Femur (tissue), 1 donor: ENCODE measurements at regions not wholly inside any gene's neighbourhood (a gene's known extent, or its start where the extent isn't known, plus 50 kb on each side); places are given as distances from the start of the nearest gene placed in this dataset.

Source experiments
- DNase-seq: peaks from one replicate; pipeline ENCODE4 v3.0.0-alpha.2; 2017

GRCh38 chr12:4045786-4046494, 172.7 kb upstream of the PARP11 start:
- DNase-seq = no peak

GRCh38 chr12:4044736-4045730, 171.8 kb upstream of the PARP11 start:
- DNase-seq = no peak

GRCh38 chr12:4044101-4044500, 170.9 kb upstream of the PARP11 start:
- no peak for DNase-seq

- no peak for DNase-seq
These were observed 168.1 kb upstream of the PARP11 start for GRCh38 chr12:4041187-4041885.

DNA sequence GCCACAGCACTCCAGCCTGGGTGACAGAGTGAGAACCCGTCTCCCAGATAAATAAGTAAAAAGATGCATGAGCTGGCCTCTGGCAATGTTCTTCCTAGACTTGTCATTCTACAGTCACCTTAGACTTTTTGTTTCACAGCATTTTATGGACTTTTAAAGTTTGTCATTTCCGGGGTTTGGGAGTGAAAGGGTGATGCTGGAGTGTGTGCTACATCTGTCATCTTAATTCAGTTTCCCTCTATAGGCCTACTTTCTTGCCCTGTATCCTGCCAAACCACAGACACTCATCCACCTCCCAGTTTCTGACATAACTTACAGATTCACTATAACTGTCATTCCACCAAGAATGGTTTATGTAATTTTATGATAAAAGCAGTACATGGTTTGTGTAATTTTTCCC, 166.7 kb upstream of the PARP11 start:
- no peak for DNase-seq

GRCh38 chr12:4037747-4038312, 164.6 kb upstream of the PARP11 start:
- peak; percentile 74 for DNase-seq

- DNase-seq = no peak
These were observed 163.6 kb upstream of the PARP11 start for GRCh38 chr12:4036671-4037271.

GRCh38 chr12:4034921-4035320, 161.7 kb upstream of the PARP11 start:
- DNase-seq = no peak

DNA sequence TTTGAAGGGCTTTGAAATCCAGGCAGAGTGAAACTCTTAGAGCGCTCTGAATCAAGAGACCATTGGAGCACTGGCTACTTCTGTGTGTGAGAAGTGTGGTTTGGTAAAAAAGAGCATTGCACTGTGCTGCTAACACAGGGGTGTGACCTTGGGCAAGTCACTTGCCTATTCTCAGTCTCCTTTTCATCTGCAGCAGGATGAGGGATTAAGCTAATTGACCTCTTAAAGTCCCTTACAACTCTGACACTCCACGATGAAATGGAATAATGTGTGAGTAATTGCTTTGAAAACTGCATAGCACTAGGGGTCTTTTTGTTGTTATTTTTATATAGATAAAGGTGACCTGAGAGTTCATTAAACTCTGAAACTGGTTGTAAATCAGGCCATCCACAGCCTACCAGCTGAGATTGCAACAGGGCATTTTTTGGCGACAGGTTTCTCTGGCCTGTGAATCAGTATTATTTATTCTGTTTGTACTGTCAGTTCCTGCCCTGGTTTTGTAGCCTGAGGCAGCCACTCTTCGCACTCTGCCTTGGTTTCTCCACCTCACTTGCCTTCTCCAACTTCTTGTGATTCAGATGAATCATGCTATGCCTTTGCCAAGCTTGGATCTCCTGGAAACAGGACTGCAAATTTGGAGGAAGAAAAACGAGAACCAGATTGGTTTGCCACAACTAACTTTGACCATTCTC, 159.9 kb upstream of the PARP11 start:
- DNase-seq = no peak

DNA sequence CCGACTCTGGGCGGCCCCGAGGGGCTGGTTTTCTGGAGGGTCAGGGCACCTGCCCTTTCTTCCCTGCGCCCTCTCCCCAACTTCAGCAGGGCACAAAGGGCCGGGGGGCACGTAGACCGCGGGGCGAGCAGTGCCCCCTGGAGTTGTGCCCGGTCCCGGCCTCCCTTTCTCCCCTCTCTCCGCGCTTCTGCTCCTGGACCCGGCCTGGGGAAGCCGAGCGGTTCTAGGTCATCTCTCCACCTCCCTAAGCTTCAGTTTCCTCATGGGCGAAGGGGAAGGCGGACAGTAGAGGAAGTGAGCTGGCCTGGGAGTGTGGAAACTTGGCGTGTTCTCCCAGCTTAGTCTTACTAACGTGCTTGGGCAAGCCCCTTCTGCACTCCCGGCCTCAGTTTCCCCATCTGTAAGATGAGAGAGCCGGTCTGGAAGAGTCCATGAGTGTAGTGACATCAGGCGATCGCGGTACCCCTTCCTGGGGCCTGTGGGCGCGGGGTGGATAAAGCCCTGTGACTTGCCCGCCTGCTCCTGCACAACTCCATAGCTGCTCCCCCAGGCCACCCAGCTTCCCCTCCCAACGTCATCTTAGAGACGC, 158.6 kb upstream of the PARP11 start:
- peak; percentile 52 for DNase-seq

DNA sequence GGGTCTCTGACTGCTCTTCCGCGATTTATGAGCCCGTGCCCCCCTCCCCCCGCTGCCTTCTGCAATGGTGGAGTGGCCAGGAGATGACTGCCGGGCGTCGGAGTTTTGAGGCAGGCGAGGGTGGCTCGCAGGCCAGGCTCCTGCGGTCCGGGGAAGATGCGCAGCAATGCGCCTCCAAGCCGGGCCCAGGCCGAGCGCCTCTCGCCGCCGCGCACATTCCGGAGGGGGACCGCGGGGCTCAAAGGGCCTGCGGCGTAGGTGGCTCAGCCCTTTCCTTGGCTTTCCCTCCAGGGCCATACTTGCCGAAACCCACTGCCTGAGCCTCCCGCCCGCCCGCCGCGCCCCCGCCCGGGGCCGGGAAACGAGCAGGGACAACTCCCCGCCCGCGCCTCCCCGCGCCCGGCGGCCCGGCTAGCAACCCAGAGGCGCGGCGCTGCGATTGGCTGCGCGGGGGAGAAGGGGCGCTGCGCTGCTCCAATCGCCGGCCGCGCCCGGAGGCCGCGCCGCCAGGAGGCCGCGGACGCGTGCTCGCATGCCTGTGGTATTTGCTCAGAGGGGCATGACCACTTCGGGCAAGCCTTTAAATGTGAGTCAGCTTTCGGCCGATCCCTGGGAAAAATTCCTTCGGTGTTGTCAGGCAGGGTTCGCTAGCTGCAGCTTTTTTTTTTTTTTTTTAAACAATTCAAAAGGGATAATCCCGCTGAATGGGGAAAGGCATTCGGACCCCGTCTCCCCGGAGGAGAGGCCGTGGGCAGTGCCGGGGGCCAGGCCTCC, 157.9 kb upstream of the PARP11 start:
- peak; percentile 95 for DNase-seq

DNA sequence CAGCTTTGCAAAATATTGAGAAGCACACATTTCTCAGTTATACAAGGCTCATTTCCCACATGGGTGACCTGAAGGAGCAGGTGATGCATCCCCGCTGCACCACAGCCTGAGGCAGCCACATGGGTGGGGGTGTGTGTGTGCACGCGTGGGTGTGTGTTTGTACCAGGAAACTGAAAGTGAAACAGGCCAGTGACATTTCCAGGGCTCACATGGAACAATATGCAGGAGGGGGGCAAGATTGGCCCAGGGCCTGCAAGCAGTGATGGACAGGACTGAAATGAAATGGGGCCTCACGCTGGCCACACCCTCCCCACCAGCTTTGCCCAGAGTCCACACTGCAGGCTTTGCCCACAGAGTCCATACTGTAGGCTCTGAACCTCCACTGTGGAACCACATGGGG, 154.2 kb upstream of the PARP11 start:
- no peak for DNase-seq

DNA sequence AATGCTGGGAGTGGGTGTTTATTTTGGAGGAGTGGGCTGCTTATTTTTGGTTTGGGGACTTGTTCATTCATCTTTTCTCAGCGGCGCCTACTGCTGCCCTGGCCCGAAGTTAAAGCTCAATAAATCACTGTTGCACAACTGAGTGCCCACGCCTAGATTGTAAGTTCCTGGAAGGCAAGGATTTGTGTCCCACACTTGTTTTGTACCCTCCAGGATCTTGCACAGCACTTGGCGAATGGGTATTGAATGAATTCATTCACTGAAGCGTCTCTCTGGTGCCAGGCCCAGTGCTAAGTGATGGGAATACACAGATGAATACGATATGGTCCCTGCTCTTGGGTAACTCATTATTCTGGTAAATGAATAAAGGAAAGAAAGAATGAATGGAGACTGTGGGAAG, 153.3 kb upstream of the PARP11 start:
- no peak for DNase-seq

DNA sequence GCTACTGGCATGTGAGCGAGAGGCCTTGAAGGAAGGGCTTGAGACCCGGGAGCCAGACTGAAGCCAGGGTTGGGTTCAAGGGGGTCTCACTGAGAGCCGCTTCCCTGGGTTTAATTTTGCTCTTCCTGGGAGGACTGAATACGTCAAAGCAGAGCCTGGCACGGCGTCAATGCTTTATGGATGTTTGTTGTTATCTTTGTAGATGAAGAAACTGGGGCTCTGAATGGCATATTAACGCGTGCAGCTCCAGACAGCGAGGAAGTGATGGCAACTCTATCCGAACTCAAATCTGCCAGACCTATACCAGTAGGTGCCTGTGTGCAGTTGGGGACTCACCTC, 152.8 kb upstream of the PARP11 start:
- DNase-seq = no peak

- peak; percentile 56 for DNase-seq
These were observed 152.2 kb upstream of the PARP11 start for GRCh38 chr12:4025181-4026019.

- DNase-seq = no peak
These were observed 151.5 kb upstream of the PARP11 start for GRCh38 chr12:4024701-4025100.

DNA sequence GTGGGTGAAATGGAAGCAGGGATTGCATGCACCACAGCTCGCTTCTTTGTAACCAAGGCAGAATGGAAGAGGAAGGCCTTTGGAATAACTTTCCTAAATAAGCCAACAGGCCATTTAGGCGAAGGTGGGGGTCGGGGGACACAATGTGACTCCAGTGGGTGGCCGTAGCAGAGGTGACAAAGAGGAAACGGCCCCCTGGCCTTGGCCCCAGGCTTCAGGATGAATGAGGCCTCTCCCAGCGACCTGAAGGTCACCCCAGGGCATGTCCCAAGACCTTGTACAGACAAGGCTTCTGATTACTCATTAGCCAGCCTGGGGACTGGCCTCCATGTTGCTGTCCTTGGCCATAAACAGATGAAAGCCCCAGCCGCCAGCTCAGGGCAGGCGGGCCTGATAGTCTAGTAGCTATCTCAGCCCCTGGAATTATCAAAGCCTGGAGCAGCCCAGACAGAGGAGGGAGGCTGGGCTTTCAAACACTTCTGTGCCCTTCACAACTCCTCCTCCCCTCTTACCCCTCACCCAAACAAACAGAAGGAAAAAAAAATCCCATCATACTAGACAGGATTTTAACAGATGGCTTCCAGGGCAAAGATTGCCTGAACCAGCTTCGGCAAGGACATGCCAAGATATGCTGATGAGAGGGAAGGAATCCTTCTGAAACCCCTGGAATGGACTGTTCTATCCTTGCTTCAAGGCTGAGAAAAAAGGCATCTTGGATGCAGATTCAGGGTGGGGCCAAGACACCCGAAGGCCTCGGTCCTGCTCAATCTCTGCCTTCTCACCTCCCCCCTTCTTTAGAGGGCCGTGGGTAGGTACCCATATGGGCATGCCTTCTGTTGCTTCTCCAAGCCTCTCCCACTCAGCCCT, 142.3 kb upstream of the PARP11 start:
- no peak for DNase-seq

GRCh38 chr12:4014858-4015224, 141.6 kb upstream of the PARP11 start:
- no peak for DNase-seq

DNA sequence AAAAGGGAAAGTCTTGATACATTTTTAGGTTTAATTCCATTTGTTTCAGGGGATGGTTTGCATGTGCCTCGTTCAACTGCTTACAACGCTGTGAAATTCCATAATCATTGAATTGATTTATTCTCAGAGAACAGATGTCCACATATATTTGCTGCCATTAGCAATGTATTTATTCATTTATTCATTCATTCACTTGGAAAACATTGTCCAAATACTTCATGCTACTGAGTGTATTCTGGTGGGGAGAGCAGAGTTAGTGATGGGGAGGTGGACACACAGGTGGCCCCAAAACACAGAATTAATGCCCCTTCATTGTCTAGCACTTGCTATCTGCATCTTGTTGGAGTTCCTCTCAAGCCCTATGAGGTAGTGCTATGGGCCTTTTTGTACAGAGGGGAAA, 141.2 kb upstream of the PARP11 start:
- no peak for DNase-seq
